GM12872 (cell line): ENCODE measurements at regions not wholly inside any gene's neighbourhood (a gene's known extent, or its start where the extent isn't known, plus 50 kb on each side); places are given as distances from the start of the nearest gene placed in this dataset.

ENCODE experiments used
- CTCF ChIP-seq: IDR thresholded peaks from 3 replicates; pipeline ENCODE4 v1.5.1; 2011; ENCODE audit warnings: low read depth, mild to moderate bottlenecking, low read length, moderate library complexity; ENCODE audit not compliant: insufficient read depth

- no peak for TF ChIP-seq CTCF
Observed at GRCh38 chr10:36211856-36212255, 569.8 kb upstream of the FZD8 start.

GRCh38 chr10:36209480-36209879 lies 567.4 kb upstream of the FZD8 start:
- TF ChIP-seq CTCF: no peak

- no peak for TF ChIP-seq CTCF
Observed at GRCh38 chr10:36202881-36203280, 560.8 kb upstream of the FZD8 start.

- no peak for TF ChIP-seq CTCF
Observed at GRCh38 chr10:36200577-36200976, 558.5 kb upstream of the FZD8 start.

- no peak for TF ChIP-seq CTCF
Observed at GRCh38 chr10:36198322-36198721, 556.2 kb upstream of the FZD8 start.

GRCh38 chr10:36195364-36195763 lies 553.3 kb upstream of the FZD8 start:
- TF ChIP-seq CTCF: no peak

GRCh38 chr10:36194276-36194675 lies 552.2 kb upstream of the FZD8 start:
- TF ChIP-seq CTCF: no peak

GRCh38 chr10:36191009-36191408 lies 548.9 kb upstream of the FZD8 start:
- no peak for TF ChIP-seq CTCF
